Suprapubic skin (tissue), 3 donors: ENCODE measurements at regions not wholly inside any gene's neighbourhood (a gene's known extent, or its start where the extent isn't known, plus 50 kb on each side); places are given as distances from the start of the nearest gene placed in this dataset.

Experiments used
- CTCF ChIP-seq, 2 donors: fragments of 200-600 bp in 1 of 2; fragments of 450-650 bp in 1 of 2; sonication (generic) in 1 of 2; IDR thresholded peaks; one replicate each; pipeline ENCODE4 v1.5.1; 2016 to 2019; ENCODE audit warnings: antibody characterized with exemption in 2 of 2, mild to moderate bottlenecking in 1 of 2, moderate library complexity in 1 of 2
- EP300 ChIP-seq: sonication (generic); formaldehyde crosslinking; IDR thresholded peaks from one replicate; pipeline ENCODE4 v1.6.1; 2017; ENCODE audit warnings: antibody characterized with exemption

- TF ChIP-seq CTCF (IDR thresholded peaks at IDR 0.05) (no peak), EP300 (no peak)
Observed at GRCh38 chr6:40331545-40331944, 255.6 kb downstream of the LRFN2 start.
